GM23338 (cell line): ENCODE measurements at regions not wholly inside any gene's neighbourhood (a gene's known extent, or its start where the extent isn't known, plus 50 kb on each side); places are given as distances from the start of the nearest gene placed in this dataset.

ENCODE experiments used
- ATAC-seq: fragments of 200-7000 bp; cut with Tn5 transposase; 3 replicates; pipeline ENCODE4 v1.9.1; 2020
- DNase-seq: peaks from one replicate; pipeline ENCODE4 v3.0.0-alpha.2; 2015; ENCODE audit warnings: low spot score
- H2AFZ ChIP-seq: fragments of 200-600 bp; sonication (generic); 2 replicates; pipeline ENCODE4 v1.8.0; 2016; ENCODE audit warnings: antibody characterized with exemption, mild to moderate bottlenecking, moderate library complexity
- H3F3A ChIP-seq: fragments of 200-600 bp; sonication (generic); replicated peaks from 2 replicates; pipeline ENCODE4 v1.8.0; 2017; ENCODE audit warnings: antibody characterized with exemption, mixed run types, low read depth
- H3K27ac ChIP-seq: fragments of 200-600 bp; sonication (generic); 2 replicates; pipeline ENCODE4 v1.6.1; 2016; ENCODE audit warnings: low read depth
- H3K27me3 ChIP-seq: fragments of 200-600 bp; sonication (generic); 2 replicates; pipeline ENCODE4 v1.8.0; 2016; ENCODE audit warnings: mild to moderate bottlenecking, mixed run types, moderate library complexity; ENCODE audit not compliant: insufficient read depth
- H3K36me3 ChIP-seq: fragments of 200-600 bp; sonication (generic); 2 replicates; pipeline ENCODE4 v1.8.0; 2016; ENCODE audit warnings: mild to moderate bottlenecking; ENCODE audit not compliant: insufficient read depth
- H3K4me1 ChIP-seq: fragments of 200-600 bp; sonication (generic); 2 replicates; pipeline ENCODE4 v1.8.0; 2016; ENCODE audit warnings: mild to moderate bottlenecking, moderate library complexity; ENCODE audit not compliant: insufficient read depth
- H3K4me2 ChIP-seq: fragments of 200-600 bp; sonication (generic); 2 replicates; pipeline ENCODE4 v1.7.1; 2017; ENCODE audit warnings: mixed run types
- H3K4me3 ChIP-seq: fragments of 200-600 bp; sonication (generic); 2 replicates; pipeline ENCODE4 v1.6.1; 2016; ENCODE audit warnings: mixed run types
- H3K79me2 ChIP-seq: fragments of 200-600 bp; sonication (generic); replicated peaks from 2 replicates; pipeline ENCODE4 v1.8.0; 2017; ENCODE audit warnings: mild to moderate bottlenecking; ENCODE audit not compliant: insufficient read depth
- H3K9me2 ChIP-seq: fragments of 200-600 bp; sonication (generic); 2 replicates; pipeline ENCODE4 v1.8.0; 2017; ENCODE audit not compliant: insufficient read depth
- H4K20me1 ChIP-seq: fragments of 200-600 bp; sonication (generic); replicated peaks from 2 replicates; pipeline ENCODE4 v1.8.0; 2017; ENCODE audit warnings: mild to moderate bottlenecking; ENCODE audit not compliant: insufficient read depth
- H3K27ac Mint-ChIP-seq: 2 replicates; pipeline ENCODE4 v1.8.0; 2020; ENCODE audit warnings: inconsistent platforms, mild to moderate bottlenecking, moderate library complexity, mixed read lengths
- H3K27me3 Mint-ChIP-seq: 3 replicates; pipeline ENCODE4 v1.8.0; 2022; ENCODE audit warnings: low read depth, mild to moderate bottlenecking, moderate library complexity, mixed read lengths, inconsistent platforms; ENCODE audit not compliant: insufficient read depth, poor library complexity
- H3K36me3 Mint-ChIP-seq: 3 replicates; pipeline ENCODE4 v1.8.0; 2021; ENCODE audit warnings: low read depth, mild to moderate bottlenecking, inconsistent platforms, moderate library complexity, mixed read lengths
- H3K4me1 Mint-ChIP-seq: 3 replicates; pipeline ENCODE4 v1.8.0; 2020; ENCODE audit warnings: mild to moderate bottlenecking, inconsistent platforms, mixed read lengths
- H3K4me3 Mint-ChIP-seq: 3 replicates; pipeline ENCODE4 v1.8.0; 2021; ENCODE audit warnings: moderate library complexity, mild to moderate bottlenecking, inconsistent platforms, mixed read lengths
- H3K9me3 Mint-ChIP-seq: 3 replicates; pipeline ENCODE4 v1.8.0; 2020; ENCODE audit warnings: moderate library complexity, mild to moderate bottlenecking, inconsistent platforms, mixed read lengths
- CREB1 ChIP-seq: fragments of 250-450 bp; sonication (Bioruptor Pico); IDR thresholded peaks from 2 replicates; pipeline ENCODE4 v1.5.0; 2020; ENCODE audit warnings: low read depth, mild to moderate bottlenecking, moderate library complexity
- CTCF ChIP-seq, 2 experiments: fragments of 200-600 bp in 1 of 2; sonication (generic) in 1 of 2; conservative IDR thresholded peaks; 2 replicates each; pipeline versions ENCODE4 v1.5.1 to v1.6.1; 2016 to 2017; ENCODE audit warnings: antibody characterized with exemption in 2 of 2, low read depth in 2 of 2, mild to moderate bottlenecking in 2 of 2, moderate library complexity in 1 of 2
- ETS1 ChIP-seq: IDR thresholded peaks from 2 replicates; pipeline ENCODE4 v1.6.1; 2016; ENCODE audit warnings: antibody characterized with exemption
- JUNB ChIP-seq: IDR thresholded peaks from one replicate; pipeline ENCODE4 v1.6.1; 2016; ENCODE audit warnings: antibody characterized with exemption; ENCODE audit not compliant: unreplicated experiment
- NANOG ChIP-seq: IDR thresholded peaks from 2 replicates; pipeline ENCODE4 v1.6.1; 2016; ENCODE audit warnings: antibody characterized with exemption, borderline replicate concordance
- ZNF114 ChIP-seq: fragments of 250-450 bp; sonication (Bioruptor Pico); IDR thresholded peaks from 2 replicates; pipeline ENCODE4 v1.5.0; 2020; ENCODE audit warnings: mild to moderate bottlenecking, moderate library complexity
- ZNF331 ChIP-seq: fragments of 250-450 bp; sonication (Bioruptor Pico); IDR thresholded peaks from 2 replicates; pipeline ENCODE4 v1.5.0; 2020; ENCODE audit warnings: low read depth, mild to moderate bottlenecking, moderate library complexity

- no peaks in the 10 kb centered on the region for H4K20me1 ChIP-seq
- H3K4me2 ChIP-seq, result no peak overlapping the region
- no peaks in the 10 kb centered on the region for H3K36me3 ChIP-seq
- peaks cover 22% of the 10 kb centered on the region for H3K4me1 ChIP-seq
- no peaks in the 10 kb centered on the region for H3K27me3 ChIP-seq
- no peak overlapping the region for H3K27ac ChIP-seq
- peaks cover 4% of the 10 kb centered on the region for H3K27me3 Mint-ChIP-seq
- no peaks in the 10 kb centered on the region for H3K79me2 ChIP-seq
- H3K4me3 ChIP-seq, result no peak overlapping the region
- H3F3A ChIP-seq, result no peaks in the 10 kb centered on the region
- H3K4me1 Mint-ChIP-seq, result peaks cover 27% of the 10 kb centered on the region
- DNase-seq (no peak), ATAC-seq (no peak)
- no peak overlapping the region for H3K4me3 Mint-ChIP-seq
- TF ChIP-seq NANOG (no peak), ZNF114 (CRISPR knock-in tag) (no peak), CTCF (conservative IDR thresholded peaks at IDR 0.05; ENCODE audit: low read depth in 2 of 2) (no peak), ZNF331 (CRISPR knock-in tag) (no peak), ETS1 (no peak), CREB1 (CRISPR knock-in tag) (no peak), JUNB (no peak)
- no peaks in the 10 kb centered on the region for H3K9me2 ChIP-seq
- no peaks in the 10 kb centered on the region for H3K36me3 Mint-ChIP-seq
- H3K9me3 Mint-ChIP-seq, result no peaks in the 10 kb centered on the region
- H2AFZ ChIP-seq, result no peak overlapping the region
- H3K27ac Mint-ChIP-seq, result no peak overlapping the region
These were observed 75.3 kb upstream of the NFE2L3 start for GRCh38 chr7:26076691-26077090.

- Histone ChIP-seq H3K4me3 (peak overlapping the region; percentile 18; the same call in 1 of the 2 replicates), H3K4me1 (peaks cover 22% of the 10 kb centered on the region), H3K79me2 (no peaks in the 10 kb centered on the region), H4K20me1 (no peaks in the 10 kb centered on the region), H3K36me3 (no peaks in the 10 kb centered on the region), H3K27me3 (no peaks in the 10 kb centered on the region), H3K4me2 (peak overlapping the region; percentile 35; the same call in 1 of the 2 replicates), H3F3A (no peaks in the 10 kb centered on the region), H2AFZ (peak overlapping the region; percentile 24; the same call in 1 of the 2 replicates), H3K9me2 (no peaks in the 10 kb centered on the region), H3K27ac (no peak overlapping the region)
- peak; percentile 90 for DNase-seq
- peaks cover 2% of the 10 kb centered on the region for H3K27me3 Mint-ChIP-seq
- TF ChIP-seq CREB1 (CRISPR knock-in tag), result no peak
- peak; percentile 44 to 73; a peak in 3 of 4 replicates for TF ChIP-seq CTCF (conservative IDR thresholded peaks at IDR 0.05; ENCODE audit: low read depth in 2 of 2)
- no peak for TF ChIP-seq ZNF114 (CRISPR knock-in tag)
- no peaks in the 10 kb centered on the region for H3K36me3 Mint-ChIP-seq
- H3K4me1 Mint-ChIP-seq, result peaks cover 30% of the 10 kb centered on the region
- no peak overlapping the region; the same call in 2 of the 3 replicates for H3K4me3 Mint-ChIP-seq
- no peaks in the 10 kb centered on the region for H3K9me3 Mint-ChIP-seq
- H3K27ac Mint-ChIP-seq, result peak overlapping the region; percentile 33; the same call in 1 of the 2 replicates
- peak; percentile 98 for ATAC-seq
These were observed 73.3 kb upstream of the NFE2L3 start for GRCh38 chr7:26078437-26079336.
